SK-N-SH (cell line): ENCODE measurements at regions not wholly inside any gene's neighbourhood (a gene's known extent, or its start where the extent isn't known, plus 50 kb on each side); places are given as distances from the start of the nearest gene placed in this dataset.

Source experiments
- CTCF ChIA-PET: fragments of 300-600, 350-600 bp; formaldehyde crosslinking; extraction: SDS; loops from one replicate; lab custom pipeline; 2021; lab: Yijun Ruan, JAX
- POLR2A ChIA-PET: fragments of 350-600 bp; sonication (Branson Sonifier 250); formaldehyde crosslinking; extraction: SDS; loops from one replicate; lab custom pipeline; 2020; ENCODE audit warnings: antibody characterized with exemption, inconsistent platforms; lab: Yijun Ruan, JAX
- DNase-seq: peaks from one replicate; pipeline ENCODE4 v3.0.0; 2012
- H2AFZ ChIP-seq: fragments of 200-600 bp; sonication (generic); 2 replicates; pipeline ENCODE4 v1.8.1; 2016; ENCODE audit warnings: antibody characterized with exemption, mild to moderate bottlenecking, low read depth
- H3F3A ChIP-seq: fragments of 200-600 bp; sonication (generic); replicated peaks from 2 replicates; pipeline ENCODE3; 2016; ENCODE audit warnings: antibody characterized with exemption, mild to moderate bottlenecking; ENCODE audit not compliant: insufficient read depth
- H3K27ac ChIP-seq, 2 experiments: fragments of 200-500 bp in 1 of 2; fragments of 200-600 bp in 1 of 2; sonication (Bioruptor generic) in 1 of 2; sonication (generic), shearing (Covaris generic) in 1 of 2; 2 replicates each; pipeline versions ENCODE4 v1.5.1 to v1.6.1; 2014 to 2016; ENCODE audit warnings: low read depth in 2 of 2, inconsistent platforms in 1 of 2, low read length in 1 of 2, mild to moderate bottlenecking in 1 of 2, mixed read lengths in 1 of 2
- H3K27me3 ChIP-seq: fragments of 200-600 bp; sonication (generic), shearing (Covaris generic); 2 replicates; pipeline ENCODE4 v1.6.1; 2016; ENCODE audit warnings: mixed run types; ENCODE audit not compliant: insufficient read depth
- H3K36me3 ChIP-seq, 2 experiments: fragments of 200-500 bp in 1 of 2; fragments of 200-600 bp in 1 of 2; sonication (Bioruptor generic) in 1 of 2; sonication (generic) in 1 of 2; replicated peaks in 1 of 2; 2 replicates each; pipeline versions ENCODE3 to v1.5.1; 2014 to 2016; ENCODE audit warnings: low read length in 1 of 2, mild to moderate bottlenecking in 1 of 2; ENCODE audit not compliant: insufficient read depth in 2 of 2, control insufficient read depth in 1 of 2
- H3K4me1 ChIP-seq, 2 experiments: fragments of 200-500 bp in 1 of 2; fragments of 200-600 bp in 1 of 2; sonication (Bioruptor generic) in 1 of 2; sonication (generic), shearing (Covaris generic) in 1 of 2; 2 replicates each; pipeline versions ENCODE4 v1.5.1 to v1.6.1; 2014 to 2016; ENCODE audit warnings: low read depth in 1 of 2, low read length in 1 of 2, mixed run types in 1 of 2; ENCODE audit not compliant: insufficient read depth in 2 of 2, control insufficient read depth in 1 of 2
- H3K4me2 ChIP-seq: fragments of 200-600 bp; sonication (generic), shearing (Covaris generic); 2 replicates; pipeline ENCODE4 v1.6.1; 2017; ENCODE audit warnings: mixed run types
- H3K4me3 ChIP-seq, 2 experiments: fragments of 200-500 bp in 1 of 2; fragments of 200-600 bp in 1 of 2; sonication (Bioruptor generic) in 1 of 2; sonication (generic), shearing (Covaris generic) in 1 of 2; 2 replicates each; pipeline versions ENCODE4 v1.5.1 to v1.8.1; 2014 to 2016; ENCODE audit warnings: low read depth in 2 of 2, inconsistent platforms in 1 of 2, low read length in 1 of 2, mild to moderate bottlenecking in 1 of 2, mixed read lengths in 1 of 2, moderate library complexity in 1 of 2
- H3K79me2 ChIP-seq: fragments of 200-600 bp; sonication (generic); 2 replicates; pipeline ENCODE4 v1.8.1; 2017; ENCODE audit warnings: mild to moderate bottlenecking; ENCODE audit not compliant: insufficient read depth
- H3K9ac ChIP-seq: fragments of 200-600 bp; sonication (generic); 2 replicates; pipeline ENCODE4 v1.6.1; 2017; ENCODE audit warnings: mixed run types
- H3K9me2 ChIP-seq: fragments of 200-600 bp; sonication (generic); 2 replicates; pipeline ENCODE4 v1.6.1; 2017; ENCODE audit warnings: mixed run types
- H3K9me3 ChIP-seq: fragments of 200-600 bp; sonication (generic); 2 replicates; pipeline ENCODE4 v1.6.1; 2017; ENCODE audit warnings: mixed run types, mild to moderate bottlenecking, moderate library complexity
- H4K20me1 ChIP-seq: fragments of 200-600 bp; sonication (generic); 2 replicates; pipeline ENCODE4 v1.6.1; 2017; ENCODE audit warnings: mild to moderate bottlenecking, mixed run types; ENCODE audit not compliant: insufficient read depth
- CTCF ChIP-seq: fragments of 200-600 bp; sonication (generic); IDR thresholded peaks from 2 replicates; pipeline ENCODE4 v1.6.1; 2017; ENCODE audit warnings: antibody characterized with exemption, mild to moderate bottlenecking, moderate library complexity
- MAX ChIP-seq: IDR thresholded peaks from 2 replicates; pipeline ENCODE4 v1.4.0; 2012; ENCODE audit warnings: low read depth
- RAD21 ChIP-seq: IDR thresholded peaks from 2 replicates; pipeline ENCODE4 v1.6.1; 2012; ENCODE audit warnings: mild to moderate bottlenecking, low read length
- REST ChIP-seq: IDR thresholded peaks from 2 replicates; pipeline ENCODE4 v1.6.1; 2012; ENCODE audit warnings: mild to moderate bottlenecking, low read depth, low read length, moderate library complexity
- SMC3 ChIP-seq: IDR thresholded peaks from 2 replicates; pipeline ENCODE4 v1.6.1; 2012; ENCODE audit warnings: low read depth, low read length, improper control_type of control experiment
- TCF12 ChIP-seq: IDR thresholded peaks from 2 replicates; pipeline ENCODE4 v1.4.0; 2012
- ZBTB33 ChIP-seq: IDR thresholded peaks from 2 replicates; pipeline ENCODE4 v1.4.0; 2012; ENCODE audit warnings: low read depth, borderline replicate concordance
- WGBS: methylation state at CpG from one replicate; pipeline ENCODE4 v1.1.6; 2017; ENCODE audit warnings: low lambda C conversion rate; 5-methylcytosine and 5-hydroxymethylcytosine counted together

- no peak overlapping the region for H3K9ac ChIP-seq
- no peaks in the 10 kb centered on the region for H4K20me1 ChIP-seq
- WGBS, result 8% methylated on average over 5 of the region's 5 CpGs
- DNase-seq, result peak; percentile 13
- H3K4me3 ChIP-seq, result no peak overlapping the region
- CTCF ChIA-PET, result interaction anchor here (0.8 to 2.6 kb wide), 3 partner anchors 11 to 841 kb away, joined by 3 to 13 read pairs (median 5); no protein-coding TSS in a partner anchor
- H3K79me2 ChIP-seq, result no peaks in the 10 kb centered on the region
- TF ChIP-seq RAD21 (peak; percentile 54), TCF12 (no peak), CTCF (peak; percentile 69), SMC3 (peak; percentile 47), MAX (no peak)
- TF ChIP-seq, all 33 proteins: peak for 3
- Histone ChIP-seq H3F3A (no peaks in the 10 kb centered on the region), H3K9me2 (no peaks in the 10 kb centered on the region), H3K9me3 (no peaks in the 10 kb centered on the region), H3K4me1 (0 out of 4 replicates have a peak, but pooled peaks cover 0 to 3% of the 10 kb centered on the region in 2 experiments), H3K4me2 (no peak overlapping the region), H3K27me3 (no peaks in the 10 kb centered on the region), H3K27ac (no peak overlapping the region), H2AFZ (no peak overlapping the region), H3K36me3 (no peaks in the 10 kb centered on the region)
- POLR2A ChIA-PET, result no interaction called here
These were observed 631.1 kb downstream of the COL12A1 start for GRCh38 chr6:74574794-74575193.

GRCh38 chr6:74573613-74574012 is 632.2 kb downstream of the COL12A1 start:
- Histone ChIP-seq H3K4me2 (no peak overlapping the region), H3K36me3 (no peaks in the 10 kb centered on the region), H3K4me1 (0 out of 4 replicates have a peak, but pooled peaks cover 0 to 3% of the 10 kb centered on the region in 2 experiments), H3K27me3 (no peaks in the 10 kb centered on the region)
- TF ChIP-seq ZBTB33, result no peak
- TF ChIP-seq REST, result no peak
- TF ChIP-seq, all 33 proteins: peak for 0
- Histone ChIP-seq H3K9me3 (no peaks in the 10 kb centered on the region), H3K27ac (no peak overlapping the region), H3K9ac (no peak overlapping the region), H3K4me3 (no peak overlapping the region), H3F3A (no peaks in the 10 kb centered on the region), H3K9me2 (no peaks in the 10 kb centered on the region), H4K20me1 (no peaks in the 10 kb centered on the region), H3K79me2 (no peaks in the 10 kb centered on the region), H2AFZ (no peak overlapping the region)
- POLR2A ChIA-PET, result no interaction called here
- no peak for DNase-seq
- CTCF ChIA-PET, result interaction anchor here (0.6 to 2.6 kb wide), 6 partner anchors 10 to 637 kb away, joined by 3 to 13 read pairs (median 4); no protein-coding TSS in a partner anchor
- 24% methylated on average over 6 of the region's 6 CpGs for WGBS
